Fibroblast of mammary gland (primary cell): ENCODE measurements at regions not wholly inside any gene's neighbourhood (a gene's known extent, or its start where the extent isn't known, plus 50 kb on each side); places are given as distances from the start of the nearest gene placed in this dataset.

Source experiments
- DNase-seq: peaks from one replicate; pipeline ENCODE4 v3.0.0-alpha.2; 2010; ENCODE audit warnings: low read depth
- H3K4me3 ChIP-seq: 2 replicates; pipeline ENCODE4 v1.5.1; 2011; ENCODE audit warnings: low read depth, mild to moderate bottlenecking, low read length, moderate library complexity; ENCODE audit not compliant: control insufficient read depth
- TF ChIP-seq, protein P1 (sequence below): conservative IDR thresholded peaks from 2 replicates; pipeline ENCODE4 v1.5.1; 2011; ENCODE audit warnings: low read depth, low read length, inconsistent platforms; ENCODE audit not compliant: control insufficient read depth, insufficient read depth

DNA sequence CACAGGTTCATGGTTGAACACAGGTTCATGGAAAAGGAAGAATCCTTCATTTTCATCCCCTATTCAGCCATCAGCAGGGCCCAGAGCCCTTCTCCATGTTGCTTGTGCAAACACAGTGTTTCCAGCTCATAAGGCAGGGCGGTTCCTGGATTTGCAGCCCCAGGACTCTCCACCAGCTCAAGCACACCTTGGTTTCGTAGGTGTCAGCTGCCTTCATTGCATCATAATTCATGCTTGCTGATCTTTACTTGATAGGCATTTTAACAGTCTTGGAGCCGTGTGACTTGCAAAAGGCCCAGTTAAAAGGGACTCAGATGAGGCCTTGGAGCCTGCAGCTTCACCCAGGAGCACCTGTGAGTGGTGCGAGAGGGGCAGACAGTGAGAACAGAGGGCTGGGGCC lies 318.1 kb upstream of the B3GAT1 start:
- H3K4me3 ChIP-seq: no peak overlapping the region
- TF ChIP-seq, protein P1, sequence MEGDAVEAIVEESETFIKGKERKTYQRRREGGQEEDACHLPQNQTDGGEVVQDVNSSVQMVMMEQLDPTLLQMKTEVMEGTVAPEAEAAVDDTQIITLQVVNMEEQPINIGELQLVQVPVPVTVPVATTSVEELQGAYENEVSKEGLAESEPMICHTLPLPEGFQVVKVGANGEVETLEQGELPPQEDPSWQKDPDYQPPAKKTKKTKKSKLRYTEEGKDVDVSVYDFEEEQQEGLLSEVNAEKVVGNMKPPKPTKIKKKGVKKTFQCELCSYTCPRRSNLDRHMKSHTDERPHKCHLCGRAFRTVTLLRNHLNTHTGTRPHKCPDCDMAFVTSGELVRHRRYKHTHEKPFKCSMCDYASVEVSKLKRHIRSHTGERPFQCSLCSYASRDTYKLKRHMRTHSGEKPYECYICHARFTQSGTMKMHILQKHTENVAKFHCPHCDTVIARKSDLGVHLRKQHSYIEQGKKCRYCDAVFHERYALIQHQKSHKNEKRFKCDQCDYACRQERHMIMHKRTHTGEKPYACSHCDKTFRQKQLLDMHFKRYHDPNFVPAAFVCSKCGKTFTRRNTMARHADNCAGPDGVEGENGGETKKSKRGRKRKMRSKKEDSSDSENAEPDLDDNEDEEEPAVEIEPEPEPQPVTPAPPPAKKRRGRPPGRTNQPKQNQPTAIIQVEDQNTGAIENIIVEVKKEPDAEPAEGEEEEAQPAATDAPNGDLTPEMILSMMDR: no peak
- no peak for DNase-seq

DNA sequence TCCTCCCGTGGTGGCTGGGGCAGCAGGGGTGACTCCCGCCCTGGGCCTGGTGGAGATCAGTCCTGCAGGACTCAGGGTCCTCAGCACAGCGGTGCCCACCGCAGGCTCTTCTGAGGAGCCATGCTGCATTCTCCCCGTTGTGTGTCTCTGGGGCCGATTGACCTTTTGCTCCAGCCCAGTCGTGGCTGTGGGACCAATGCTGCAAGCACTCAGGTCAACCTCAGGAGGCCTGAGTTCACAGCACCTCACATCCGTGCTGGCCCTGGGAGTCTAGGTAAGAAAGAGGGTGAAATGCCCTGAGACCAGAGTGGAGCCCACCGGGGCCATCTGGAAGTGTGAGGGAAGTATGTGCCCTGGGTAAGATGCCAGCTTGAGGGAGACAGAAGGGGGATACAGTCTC lies 316.1 kb upstream of the B3GAT1 start:
- TF ChIP-seq, protein P1: no peak
- no peak overlapping the region for H3K4me3 ChIP-seq
- no peak for DNase-seq

DNA sequence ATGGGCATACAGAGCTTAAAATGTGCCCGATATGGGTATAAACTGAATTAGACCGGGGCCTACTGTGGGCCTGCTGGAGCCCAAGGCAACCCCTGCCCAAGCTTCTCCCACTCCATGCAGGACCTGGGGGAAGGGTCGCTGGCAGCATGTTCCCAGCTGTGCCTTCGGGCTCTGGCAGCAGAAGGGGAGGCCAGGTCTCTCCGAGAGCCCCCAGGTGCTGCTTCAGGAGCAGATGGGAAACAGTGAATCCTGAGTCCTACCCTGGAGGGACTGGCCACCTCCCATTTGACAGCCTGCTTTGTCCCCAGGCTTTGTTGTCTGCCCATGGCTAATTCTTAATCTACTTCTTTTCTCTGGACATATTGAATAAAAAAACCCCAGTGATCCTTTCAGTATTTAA lies 315.6 kb upstream of the B3GAT1 start:
- DNase-seq: no peak
- TF ChIP-seq, protein P1: no peak
- no peak overlapping the region for H3K4me3 ChIP-seq

DNA sequence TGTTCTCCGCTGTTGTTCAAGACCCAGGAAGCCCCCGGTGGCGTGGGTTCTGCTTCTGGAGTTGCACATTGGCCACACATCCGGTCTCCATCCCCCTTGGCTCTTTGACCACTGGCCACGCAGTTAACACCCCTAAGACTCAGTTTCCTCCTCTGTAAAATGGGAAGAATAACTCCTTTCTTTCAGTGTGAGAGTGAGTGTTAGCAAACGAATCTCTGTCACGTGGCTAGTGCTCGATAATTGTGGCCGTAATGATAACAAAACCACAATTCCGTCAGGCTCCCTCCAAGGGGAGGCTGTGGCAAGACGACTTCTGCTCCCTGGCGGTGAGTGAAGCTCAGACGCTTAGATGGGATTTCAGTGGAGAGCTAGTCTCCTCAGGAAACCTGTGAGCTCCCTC lies 315.2 kb upstream of the B3GAT1 start:
- no peak for DNase-seq
- TF ChIP-seq, protein P1: no peak
- no peak overlapping the region for H3K4me3 ChIP-seq

DNA sequence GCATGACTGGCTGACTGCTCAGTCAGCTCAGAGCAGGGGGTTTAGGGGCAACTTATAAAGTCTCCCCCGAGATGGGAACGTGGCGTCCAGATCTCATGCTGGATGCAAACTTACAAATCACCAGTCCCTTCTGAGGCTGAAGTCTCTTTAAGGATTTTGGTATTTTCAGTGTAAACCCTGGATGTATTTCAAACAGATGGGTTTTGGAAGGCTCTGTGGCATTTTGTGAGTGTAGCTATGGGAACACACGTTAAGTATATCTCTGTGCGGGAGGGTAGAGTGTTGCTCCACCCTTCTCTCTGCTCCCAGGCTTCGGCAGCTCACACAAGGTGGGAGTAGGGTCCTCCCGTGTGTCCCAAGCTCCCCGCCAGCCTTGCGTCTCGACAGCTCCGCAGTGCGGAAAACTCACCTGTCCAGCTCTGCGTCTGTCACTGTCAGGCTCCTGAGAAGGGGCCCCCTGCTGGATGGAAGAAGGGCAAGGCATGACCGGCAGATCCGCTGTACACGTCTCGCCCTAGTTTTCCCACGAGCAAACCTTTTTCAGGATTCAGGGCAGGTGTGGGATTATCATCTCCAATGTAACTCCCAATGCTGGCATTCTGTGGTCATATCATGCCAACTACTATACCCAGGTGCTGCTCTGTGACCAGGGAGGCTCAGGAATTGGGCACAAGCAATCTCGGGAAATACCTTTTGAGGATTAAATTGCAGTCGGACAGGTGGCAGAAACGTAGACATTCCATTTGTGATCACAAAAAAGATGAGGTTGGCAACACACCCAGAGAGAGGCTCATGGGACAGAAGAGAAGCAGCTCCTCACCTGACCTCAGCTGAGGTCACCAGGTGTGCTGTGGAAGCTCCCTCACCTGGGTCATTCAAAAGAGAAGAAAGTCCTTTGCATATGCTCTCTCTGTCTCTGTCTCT lies 313.9 kb upstream of the B3GAT1 start:
- no peak overlapping the region for H3K4me3 ChIP-seq
- no peak for DNase-seq
- TF ChIP-seq, protein P1: no peak

DNA sequence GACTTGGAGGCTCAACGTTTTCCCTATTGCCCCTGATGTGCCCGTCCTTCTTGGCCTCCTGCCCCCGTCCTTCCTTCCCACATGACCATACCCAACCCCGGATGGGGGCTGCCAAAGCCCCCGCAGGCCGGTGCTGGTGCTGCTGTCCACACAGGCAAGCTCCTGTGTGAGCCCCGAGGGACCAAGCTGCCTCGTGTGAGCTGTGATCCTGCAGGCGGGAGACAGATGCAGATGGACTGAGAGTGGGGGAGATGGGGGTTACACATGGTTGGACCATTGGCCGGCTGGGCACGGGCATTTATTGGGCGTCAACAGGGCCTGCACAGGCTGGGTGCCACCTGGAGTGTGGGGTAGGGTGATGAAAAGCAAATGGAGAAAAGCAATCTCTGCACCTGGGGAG lies 313.2 kb upstream of the B3GAT1 start:
- DNase-seq: no peak
- TF ChIP-seq, protein P1: no peak
- H3K4me3 ChIP-seq: no peak overlapping the region

DNA sequence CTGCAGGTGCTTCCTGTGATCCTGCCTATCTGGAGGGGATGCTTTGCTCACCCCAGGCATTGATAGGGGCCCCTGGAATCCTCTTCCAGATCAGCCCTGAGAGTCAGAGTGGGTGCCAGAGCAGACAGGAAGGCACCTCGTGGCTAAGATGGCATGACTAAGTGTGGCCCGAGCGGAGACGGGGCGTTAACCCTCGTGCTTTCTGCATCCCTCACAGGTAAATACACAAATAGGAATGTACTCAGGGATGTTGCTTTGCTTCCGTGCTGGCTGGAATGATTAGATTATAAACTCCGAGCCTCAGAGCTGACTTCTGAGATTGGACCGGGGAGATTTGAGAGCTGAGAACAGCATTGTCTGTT lies 312.7 kb upstream of the B3GAT1 start:
- no peak overlapping the region for H3K4me3 ChIP-seq
- TF ChIP-seq, protein P1: no peak
- DNase-seq: no peak
